IMR-90 (cell line): ENCODE measurements at regions not wholly inside any gene's neighbourhood (a gene's known extent, or its start where the extent isn't known, plus 50 kb on each side); places are given as distances from the start of the nearest gene placed in this dataset.

ENCODE experiments used
- ATAC-seq: fragments of 200-7000 bp; cut with Tn5 transposase; 2 replicates; pipeline ENCODE4 v1.9.1; 2020; ENCODE audit warnings: low read depth, mild to moderate bottlenecking, moderate library complexity
- BruUV-seq: library from RNA; stranded (reverse); fragments of 400-500 nt; replicated peaks from 2 replicates; lab custom pipeline; 2021; lab: Mats Ljungman, UMichigan
- CTCF ChIA-PET: fragments of 300-600 bp; formaldehyde crosslinking; extraction: SDS; loops from one replicate; lab custom pipeline; 2021; ENCODE audit warnings: antibody characterized with exemption; lab: Yijun Ruan, JAX
- POLR2A ChIA-PET: fragments of 300-600 bp; sonication (Branson Sonifier 250); formaldehyde crosslinking; loops from one replicate; lab custom pipeline; 2022; ENCODE audit warnings: antibody characterized with exemption; ENCODE audit not compliant: unreplicated experiment; lab: Charles Lee
- DNase-seq: peaks from one replicate; pipeline ENCODE4 v3.0.0; 2013
- H2AFZ ChIP-seq: replicated peaks from 2 replicates; pipeline ENCODE3; 2013; ENCODE audit warnings: low read length, mild to moderate bottlenecking; ENCODE audit not compliant: poor library complexity
- H2AK5ac ChIP-seq: 2 replicates; pipeline ENCODE4 v1.6.1; 2013; ENCODE audit warnings: low read depth, low read length, inconsistent platforms
- H2AK9ac ChIP-seq: replicated peaks from 2 replicates; pipeline ENCODE3; 2013; ENCODE audit warnings: mild to moderate bottlenecking, low read depth, low read length, moderate library complexity; ENCODE audit not compliant: poor library complexity
- H2BK120ac ChIP-seq: 2 replicates; pipeline ENCODE4 v1.6.1; 2013; ENCODE audit warnings: low read depth, low read length, inconsistent platforms
- H2BK15ac ChIP-seq: 3 replicates; pipeline ENCODE4 v1.6.1; 2013; ENCODE audit warnings: low read depth, low read length, inconsistent platforms
- H2BK20ac ChIP-seq: 2 replicates; pipeline ENCODE4 v1.6.1; 2013; ENCODE audit warnings: low read depth, mild to moderate bottlenecking, inconsistent platforms, low read length, moderate library complexity
- H2BK5ac ChIP-seq: 2 replicates; pipeline ENCODE4 v1.6.1; 2013; ENCODE audit warnings: mild to moderate bottlenecking, low read depth, low read length, inconsistent platforms; ENCODE audit not compliant: poor library complexity, severe bottlenecking
- H3K14ac ChIP-seq: replicated peaks from 2 replicates; pipeline ENCODE4 v1.6.1; 2013; ENCODE audit warnings: low read depth, low read length, inconsistent platforms
- H3K18ac ChIP-seq: 2 replicates; pipeline ENCODE4 v1.6.1; 2013; ENCODE audit warnings: low read depth, low read length, control low read depth
- H3K23ac ChIP-seq: 2 replicates; pipeline ENCODE4 v1.6.1; 2013; ENCODE audit warnings: low read depth, low read length, inconsistent platforms
- H3K27ac ChIP-seq: 2 replicates; pipeline ENCODE4 v1.5.1; 2013; ENCODE audit warnings: mild to moderate bottlenecking, control low read depth, low read length; ENCODE audit not compliant: insufficient read depth
- H3K27me3 ChIP-seq: 2 replicates; pipeline ENCODE4 v1.6.1; 2013; ENCODE audit warnings: low read length; ENCODE audit not compliant: control insufficient read depth, insufficient read depth
- H3K36me3 ChIP-seq: 2 replicates; pipeline ENCODE4 v1.6.1; 2013; ENCODE audit warnings: low read length, mixed read lengths; ENCODE audit not compliant: control insufficient read depth, insufficient read depth
- H3K4ac ChIP-seq: 2 replicates; pipeline ENCODE4 v1.6.1; 2013; ENCODE audit warnings: low read depth, low read length, inconsistent platforms
- H3K4me1 ChIP-seq: 2 replicates; pipeline ENCODE4 v1.6.1; 2013; ENCODE audit warnings: low read length, mixed read lengths; ENCODE audit not compliant: control insufficient read depth, insufficient read depth
- H3K4me2 ChIP-seq: 2 replicates; pipeline ENCODE4 v1.6.1; 2013; ENCODE audit warnings: low read depth, mild to moderate bottlenecking, control low read depth, low read length, moderate library complexity
- H3K4me3 ChIP-seq: 2 replicates; pipeline ENCODE4 v1.5.1; 2013; ENCODE audit warnings: low read depth, mild to moderate bottlenecking, control low read depth, low read length, moderate library complexity; ENCODE audit not compliant: insufficient read depth
- H3K56ac ChIP-seq: 2 replicates; pipeline ENCODE4 v1.6.1; 2013; ENCODE audit warnings: low read length, inconsistent platforms; ENCODE audit not compliant: insufficient read depth; ENCODE audit errors: extremely low read depth
- H3K79me1 ChIP-seq, 2 experiments: 2 replicates each; pipeline ENCODE4 v1.6.1; 2013; ENCODE audit warnings: low read length in 2 of 2, inconsistent platforms in 1 of 2, low read depth in 1 of 2
- H3K9ac ChIP-seq: 2 replicates; pipeline ENCODE4 v1.6.1; 2013; ENCODE audit warnings: low read depth, low read length, control low read depth
- H3K9me1 ChIP-seq: 2 replicates; pipeline ENCODE4 v1.6.1; 2013; ENCODE audit warnings: low read length, inconsistent platforms; ENCODE audit not compliant: insufficient read depth
- H3K9me3 ChIP-seq: 2 replicates; pipeline ENCODE4 v1.6.1; 2013; ENCODE audit warnings: low read length; ENCODE audit not compliant: control insufficient read depth, insufficient read depth
- H4K20me1 ChIP-seq: 2 replicates; pipeline ENCODE4 v1.6.1; 2013; ENCODE audit warnings: low read length, inconsistent platforms; ENCODE audit not compliant: insufficient read depth
- H4K5ac ChIP-seq: 2 replicates; pipeline ENCODE4 v1.6.1; 2013; ENCODE audit warnings: mild to moderate bottlenecking, low read depth, low read length, control low read depth
- H4K8ac ChIP-seq, 2 experiments: 2 replicates each; pipeline ENCODE4 v1.6.1; 2013; ENCODE audit warnings: low read depth in 2 of 2, low read length in 2 of 2, control low read depth in 1 of 2, inconsistent platforms in 1 of 2
- H4K91ac ChIP-seq: 2 replicates; pipeline ENCODE4 v1.6.1; 2013; ENCODE audit warnings: low read depth, low read length, inconsistent platforms; ENCODE audit not compliant: insufficient read depth
- BHLHE40 ChIP-seq: fragments of 150-350 bp; IDR thresholded peaks from 2 replicates; pipeline ENCODE4 v1.6.1; 2016; ENCODE audit warnings: mild to moderate bottlenecking, low read depth, low read length
- CEBPB ChIP-seq: IDR thresholded peaks from 2 replicates; pipeline ENCODE4 v1.6.1; 2012; ENCODE audit warnings: low read depth, low read length, improper control_type of control experiment
- CHD1 ChIP-seq: IDR thresholded peaks from 2 replicates; pipeline ENCODE4 v1.6.1; 2012; ENCODE audit warnings: low read depth, low read length, improper control_type of control experiment
- FOS ChIP-seq: fragments of 150-350 bp; IDR thresholded peaks from 2 replicates; pipeline ENCODE4 v1.6.1; 2016; ENCODE audit warnings: low read depth, low read length
- MAFK ChIP-seq: IDR thresholded peaks from 2 replicates; pipeline ENCODE4 v1.6.1; 2012; ENCODE audit warnings: low read depth, low read length, improper control_type of control experiment
- MAZ ChIP-seq: IDR thresholded peaks from 2 replicates; pipeline ENCODE4 v1.6.1; 2012; ENCODE audit warnings: low read depth, mild to moderate bottlenecking, low read length, improper control_type of control experiment, moderate library complexity, borderline replicate concordance
- MXI1 ChIP-seq: IDR thresholded peaks from 2 replicates; pipeline ENCODE4 v1.6.1; 2012; ENCODE audit warnings: low read depth, mild to moderate bottlenecking, low read length, moderate library complexity, borderline replicate concordance
- NFE2L2 ChIP-seq: fragments of 150-350 bp; IDR thresholded peaks from 2 replicates; pipeline ENCODE4 v1.6.1; 2016; ENCODE audit warnings: low read depth, mild to moderate bottlenecking, low read length
- POLR2A ChIP-seq: IDR thresholded peaks from 2 replicates; pipeline ENCODE4 v1.6.1; 2012; ENCODE audit warnings: mild to moderate bottlenecking, low read depth, low read length
- RAD21 ChIP-seq: IDR thresholded peaks from 2 replicates; pipeline ENCODE4 v1.6.1; 2012; ENCODE audit warnings: low read length, improper control_type of control experiment
- RCOR1 ChIP-seq: IDR thresholded peaks from 2 replicates; pipeline ENCODE4 v1.6.1; 2012; ENCODE audit warnings: mild to moderate bottlenecking, low read length, improper control_type of control experiment; ENCODE audit not compliant: insufficient replicate concordance
- RFX5 ChIP-seq: IDR thresholded peaks from 2 replicates; pipeline ENCODE4 v1.8.0; 2012; ENCODE audit warnings: low read depth, mild to moderate bottlenecking, low read length, moderate library complexity
- SMC3 ChIP-seq: fragments of 150-350 bp; IDR thresholded peaks from 2 replicates; pipeline ENCODE4 v1.6.1; 2016; ENCODE audit warnings: low read depth, mild to moderate bottlenecking, antibody characterized with exemption, low read length, moderate library complexity
- WGBS, 2 experiments: methylation state at CpG; one replicate each; pipeline versions ENCODE4 v1.1.5 to v1.1.7; 2013; ENCODE audit warnings: missing lambda C conversion rate in 2 of 2; ENCODE audit not compliant: insufficient read length in 1 of 2; ENCODE audit errors: extremely low coverage in 2 of 2; 5-methylcytosine and 5-hydroxymethylcytosine counted together
- dilution Hi-C: fragments of 300-500 bp; cut with HindIII; formaldehyde crosslinking; loops from one replicate; pipeline ENCODE4 v1.14.3; 2018; ENCODE audit warnings: low sequenced_read_pairs; ENCODE audit not compliant: unreplicated experiment
- in situ Hi-C: fragments of 300-500 bp; cut with MboI; formaldehyde crosslinking; loops from 3 replicates; pipeline ENCODE4 v1.14.3; 2019; ENCODE audit warnings: low sequenced_read_pairs, inconsistent platforms, mixed read lengths
- intact Hi-C: fragments of 100-400 bp; cut with micrococcal nuclease; formaldehyde crosslinking; loops from 2 replicates; pipeline ENCODE4 v1.10.0; 2022
- TF ChIP-seq, protein P1 (sequence below): fragments of 150-350 bp; IDR thresholded peaks from 2 replicates; pipeline ENCODE4 v1.6.1; 2017; ENCODE audit warnings: mild to moderate bottlenecking, antibody characterized with exemption, low read length, low read depth
- TF ChIP-seq, protein P2 (sequence below): fragments of 150-350 bp; IDR thresholded peaks from 2 replicates; pipeline ENCODE4 v1.6.1; 2016; ENCODE audit warnings: low read depth, mild to moderate bottlenecking, low read length, moderate library complexity, borderline replicate concordance
- TF ChIP-seq, protein P3 (sequence below): conservative IDR thresholded peaks from 2 replicates; pipeline ENCODE4 v1.5.1; 2012; ENCODE audit warnings: mild to moderate bottlenecking, low read depth, low read length, improper control_type of control experiment

DNA sequence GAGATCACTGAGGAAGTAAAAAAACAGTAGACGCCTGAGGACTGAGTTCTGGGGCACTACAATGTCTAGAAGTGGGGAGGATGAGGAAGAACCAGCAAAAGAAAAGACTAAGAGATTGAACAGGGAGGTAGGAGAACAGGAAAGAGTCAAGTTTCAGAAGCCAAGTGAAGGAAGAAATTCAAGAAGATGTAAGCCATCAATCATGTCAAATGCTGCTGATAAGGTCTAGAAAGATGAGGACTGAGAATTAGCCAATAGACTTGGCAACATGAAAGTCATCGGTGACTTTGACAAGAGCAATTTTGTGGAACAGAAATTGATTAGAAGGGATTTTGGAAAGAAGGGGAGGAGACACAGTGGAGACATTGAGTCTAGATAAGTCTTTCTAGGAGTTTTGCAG is 54.8 kb upstream of the CRY1 start:
- Histone ChIP-seq H3K14ac (no peak overlapping the region), H3K4me1 (no peaks in the 10 kb centered on the region), H3K9me3 (no peaks in the 10 kb centered on the region), H4K20me1 (no peaks in the 10 kb centered on the region), H2BK15ac (no peak overlapping the region), H3K79me1 (no peaks in the 10 kb centered on the region), H3K27me3 (no peaks in the 10 kb centered on the region), H4K91ac (no peak overlapping the region), H2AFZ (no peak overlapping the region), H4K5ac (no peak overlapping the region), H4K8ac (no peak overlapping the region), H3K23ac (no peak overlapping the region), H3K4me3 (no peak overlapping the region), H2BK20ac (no peak overlapping the region), H2AK5ac (no peak overlapping the region), H2BK5ac (no peak overlapping the region), H3K4me2 (no peak overlapping the region), H3K27ac (no peak overlapping the region), H3K18ac (no peak overlapping the region), H3K9ac (no peak overlapping the region), H2BK120ac (no peak overlapping the region), H3K4ac (no peak overlapping the region), H2AK9ac (no peak overlapping the region), H3K56ac (no peak overlapping the region), H3K9me1 (no peaks in the 10 kb centered on the region), H3K36me3 (no peaks in the 10 kb centered on the region)
- no peak for DNase-seq
- TF ChIP-seq BHLHE40: no peak
- no peak for TF ChIP-seq RCOR1
- no peak for TF ChIP-seq POLR2A
- no peak for TF ChIP-seq RFX5
- TF ChIP-seq MXI1: no peak
- no peak for TF ChIP-seq NFE2L2
- TF ChIP-seq FOS: no peak
- TF ChIP-seq CHD1: no peak
- TF ChIP-seq, protein P1, sequence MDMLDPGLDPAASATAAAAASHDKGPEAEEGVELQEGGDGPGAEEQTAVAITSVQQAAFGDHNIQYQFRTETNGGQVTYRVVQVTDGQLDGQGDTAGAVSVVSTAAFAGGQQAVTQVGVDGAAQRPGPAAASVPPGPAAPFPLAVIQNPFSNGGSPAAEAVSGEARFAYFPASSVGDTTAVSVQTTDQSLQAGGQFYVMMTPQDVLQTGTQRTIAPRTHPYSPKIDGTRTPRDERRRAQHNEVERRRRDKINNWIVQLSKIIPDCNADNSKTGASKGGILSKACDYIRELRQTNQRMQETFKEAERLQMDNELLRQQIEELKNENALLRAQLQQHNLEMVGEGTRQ: no peak
- TF ChIP-seq, protein P2, sequence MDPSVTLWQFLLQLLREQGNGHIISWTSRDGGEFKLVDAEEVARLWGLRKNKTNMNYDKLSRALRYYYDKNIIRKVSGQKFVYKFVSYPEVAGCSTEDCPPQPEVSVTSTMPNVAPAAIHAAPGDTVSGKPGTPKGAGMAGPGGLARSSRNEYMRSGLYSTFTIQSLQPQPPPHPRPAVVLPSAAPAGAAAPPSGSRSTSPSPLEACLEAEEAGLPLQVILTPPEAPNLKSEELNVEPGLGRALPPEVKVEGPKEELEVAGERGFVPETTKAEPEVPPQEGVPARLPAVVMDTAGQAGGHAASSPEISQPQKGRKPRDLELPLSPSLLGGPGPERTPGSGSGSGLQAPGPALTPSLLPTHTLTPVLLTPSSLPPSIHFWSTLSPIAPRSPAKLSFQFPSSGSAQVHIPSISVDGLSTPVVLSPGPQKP: no peak
- no peak for TF ChIP-seq RAD21
- no peak for TF ChIP-seq MAFK
- TF ChIP-seq SMC3: no peak
- TF ChIP-seq, protein P3, sequence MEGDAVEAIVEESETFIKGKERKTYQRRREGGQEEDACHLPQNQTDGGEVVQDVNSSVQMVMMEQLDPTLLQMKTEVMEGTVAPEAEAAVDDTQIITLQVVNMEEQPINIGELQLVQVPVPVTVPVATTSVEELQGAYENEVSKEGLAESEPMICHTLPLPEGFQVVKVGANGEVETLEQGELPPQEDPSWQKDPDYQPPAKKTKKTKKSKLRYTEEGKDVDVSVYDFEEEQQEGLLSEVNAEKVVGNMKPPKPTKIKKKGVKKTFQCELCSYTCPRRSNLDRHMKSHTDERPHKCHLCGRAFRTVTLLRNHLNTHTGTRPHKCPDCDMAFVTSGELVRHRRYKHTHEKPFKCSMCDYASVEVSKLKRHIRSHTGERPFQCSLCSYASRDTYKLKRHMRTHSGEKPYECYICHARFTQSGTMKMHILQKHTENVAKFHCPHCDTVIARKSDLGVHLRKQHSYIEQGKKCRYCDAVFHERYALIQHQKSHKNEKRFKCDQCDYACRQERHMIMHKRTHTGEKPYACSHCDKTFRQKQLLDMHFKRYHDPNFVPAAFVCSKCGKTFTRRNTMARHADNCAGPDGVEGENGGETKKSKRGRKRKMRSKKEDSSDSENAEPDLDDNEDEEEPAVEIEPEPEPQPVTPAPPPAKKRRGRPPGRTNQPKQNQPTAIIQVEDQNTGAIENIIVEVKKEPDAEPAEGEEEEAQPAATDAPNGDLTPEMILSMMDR: no peak
- TF ChIP-seq CEBPB: no peak
- no peak for TF ChIP-seq MAZ
- 50% methylated on average over 1 of the region's 2 CpGs; no CpG with 5 or more reads in 1 of the 2 experiments for WGBS, 2 experiments
- in situ Hi-C loops: loop anchor here (25.0 kb wide), 1 partner anchor 739 kb away; no protein-coding TSS in a partner anchor
- POLR2A ChIA-PET: no interaction called here
- dilution Hi-C loops: no loop called here
- CTCF ChIA-PET: no interaction called here
- intact Hi-C loops: no loop called here
- no peak for ATAC-seq
- BruUV-seq: no TSS peak
